Fibroblast of skin of scalp (primary cell): ENCODE measurements at regions not wholly inside any gene's neighbourhood (a gene's known extent, or its start where the extent isn't known, plus 50 kb on each side); places are given as distances from the start of the nearest gene placed in this dataset.
"Not testable (repeated sequence)": the region's sequence is repeated elsewhere in the genome, so short reads cannot be mapped to it uniquely, and the experiment has no call there.

ENCODE experiments used
- DNase-seq: peaks from one replicate; pipeline ENCODE4 v3.0.0-alpha.2; 2013

- peak; percentile 78 for DNase-seq
Observed at GRCh38 chr6:159594106-159594749, 98.8 kb downstream of the SOD2 start.

- no peak for DNase-seq
Observed at GRCh38 chr6:159590835-159591234, 102.2 kb downstream of the SOD2 start.

- DNase-seq = no peak
Observed at GRCh38 chr6:159586684-159587083, 106.4 kb downstream of the SOD2 start.

- no peak for DNase-seq
Observed at GRCh38 chr6:159582736-159583135, 110.3 kb downstream of the SOD2 start.

- no peak for DNase-seq
Observed at GRCh38 chr6:159578629-159579028, 114.4 kb downstream of the SOD2 start.

GRCh38 chr6:159577564-159577963 is 115.5 kb downstream of the SOD2 start:
- DNase-seq = no peak

- DNase-seq = no peak
Observed at GRCh38 chr6:159572439-159573110, 120.5 kb downstream of the SOD2 start.

GRCh38 chr6:159565181-159565710 is 127.8 kb downstream of the SOD2 start:
- no peak for DNase-seq

GRCh38 chr6:159564456-159564855 is 128.6 kb downstream of the SOD2 start:
- DNase-seq = no peak

GRCh38 chr6:159557031-159557430 is 136.0 kb downstream of the SOD2 start:
- DNase-seq = no peak

- no peak for DNase-seq
Observed at GRCh38 chr6:159555082-159555875, 137.8 kb downstream of the SOD2 start.

GRCh38 chr6:159541296-159541695 is 151.7 kb downstream of the SOD2 start:
- DNase-seq = no peak

GRCh38 chr6:159540883-159541282 is 152.2 kb downstream of the SOD2 start:
- DNase-seq = no peak

- DNase-seq = no peak
Observed at GRCh38 chr6:159540152-159540551, 152.9 kb downstream of the SOD2 start.

GRCh38 chr6:159538031-159538430 is 155.0 kb downstream of the SOD2 start:
- DNase-seq = not testable (repeated sequence)

GRCh38 chr6:159535656-159536350 is 157.2 kb downstream of the SOD2 start:
- DNase-seq = no peak

GRCh38 chr6:159533568-159533967 is 159.5 kb downstream of the SOD2 start:
- DNase-seq = peak; percentile 65

- peak; percentile 58 for DNase-seq
Observed at GRCh38 chr6:159533016-159533415, 160.0 kb downstream of the SOD2 start.

- DNase-seq = no peak
Observed at GRCh38 chr6:159532155-159532554, 160.9 kb downstream of the SOD2 start.

- no peak for DNase-seq
Observed at GRCh38 chr6:159529934-159530333, 163.1 kb downstream of the SOD2 start.

GRCh38 chr6:159527351-159527750 is 165.7 kb downstream of the SOD2 start:
- no peak for DNase-seq

- DNase-seq = no peak
Observed at GRCh38 chr6:159525445-159526025, 167.5 kb downstream of the SOD2 start.
